ENCODE measurements at regions not wholly inside any gene's neighbourhood (a gene's known extent, or its start where the extent isn't known, plus 50 kb on each side); places are given as distances from the start of the nearest gene placed in this dataset.

DNA sequence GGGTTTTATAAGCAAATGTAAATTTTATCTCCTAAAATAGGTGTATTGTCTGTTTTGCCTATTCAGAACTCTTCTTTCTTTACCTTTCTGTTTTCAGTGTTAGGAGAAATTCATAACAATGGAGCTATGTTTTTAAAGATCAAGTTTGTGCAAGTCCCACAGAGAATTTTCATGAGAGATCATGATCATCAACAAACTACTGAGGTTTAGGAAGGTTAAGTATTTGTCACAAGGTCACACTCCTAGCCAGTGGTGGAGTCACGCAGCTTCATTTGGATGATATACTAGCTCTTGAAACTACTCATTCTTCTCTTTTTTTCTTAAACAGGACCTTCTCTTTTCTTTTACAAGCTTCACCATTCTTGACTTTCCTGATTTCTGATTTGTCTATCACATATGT is 892.6 kb upstream of the FRG1 start:
- no peak for DNase-seq

DNA sequence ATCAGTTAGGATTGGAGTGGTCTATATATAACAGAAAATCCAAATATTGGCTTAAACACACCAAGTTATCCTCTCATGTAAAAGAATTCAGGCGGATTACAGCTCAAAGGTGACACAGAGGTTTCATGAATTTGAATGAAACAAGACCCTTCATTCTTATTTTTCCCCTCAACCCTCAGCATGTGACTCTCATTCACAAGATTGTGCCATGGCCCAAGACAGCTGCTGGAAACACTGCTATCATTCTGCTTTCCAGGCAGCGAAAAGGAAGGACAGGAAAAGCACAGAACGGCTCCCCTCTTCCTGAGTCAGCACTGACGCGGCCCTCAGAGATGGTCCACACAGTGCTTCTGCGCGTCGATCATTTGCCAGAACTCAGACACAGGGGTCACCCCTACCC is 891.0 kb upstream of the FRG1 start:
- no peak for DNase-seq

DNA sequence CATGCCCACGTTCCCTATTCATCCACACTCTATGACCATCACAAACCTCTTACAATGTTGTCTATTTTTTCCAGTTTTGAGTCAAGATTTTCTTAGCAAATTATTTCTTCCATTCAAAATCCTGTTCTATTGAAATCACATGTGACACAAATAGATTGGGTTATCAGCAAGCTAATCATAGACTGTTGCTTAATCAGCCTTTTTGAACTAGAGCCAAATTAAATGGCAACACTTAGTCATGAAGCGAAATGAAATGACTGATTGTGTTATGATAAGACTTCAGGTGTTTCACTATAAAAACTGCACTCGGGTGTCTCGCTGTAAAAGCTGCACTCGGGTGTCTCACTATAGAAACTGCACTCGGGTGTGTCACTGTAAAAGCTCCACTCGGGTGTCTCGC is 890.0 kb upstream of the FRG1 start:
- DNase-seq = no peak

DNA sequence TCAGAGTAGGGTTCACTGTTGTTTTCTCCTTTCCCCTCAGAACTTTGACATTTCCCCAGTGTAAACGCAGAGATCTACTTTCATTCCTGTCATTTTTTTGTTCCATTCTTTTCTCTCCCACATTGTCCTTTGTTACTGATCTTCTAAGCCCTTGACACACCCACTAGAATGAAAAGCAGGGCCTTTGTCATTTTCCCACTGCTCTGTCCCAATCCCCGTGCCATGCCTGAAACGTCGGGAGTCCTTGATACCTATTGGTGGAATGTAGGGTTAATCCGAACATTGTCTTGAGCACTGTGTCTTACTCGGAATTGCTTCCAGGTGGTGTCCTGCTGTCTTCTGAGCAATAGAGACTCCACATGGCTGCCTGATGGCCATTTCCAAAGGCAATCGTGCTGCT is 887.1 kb upstream of the FRG1 start:
- no peak for DNase-seq

DNA sequence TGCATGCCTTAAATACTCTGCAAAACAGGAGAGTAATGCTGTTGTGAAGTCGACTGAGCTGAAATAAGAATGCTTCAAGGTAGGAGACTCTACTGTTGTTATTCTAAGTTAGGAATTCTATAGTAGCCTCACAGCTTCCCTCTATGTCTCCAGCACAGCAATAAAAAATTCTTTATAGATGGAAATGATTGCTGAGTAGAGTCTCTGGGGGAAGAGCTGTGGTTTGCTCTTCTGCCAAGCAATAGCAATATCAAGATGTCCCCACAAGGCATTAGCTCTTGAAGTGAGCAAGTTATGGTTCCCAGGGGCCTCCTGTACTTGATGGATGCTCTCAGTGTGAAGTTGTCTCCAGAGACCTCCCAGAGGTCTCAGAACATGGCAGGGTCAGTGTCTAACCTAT is 880.6 kb upstream of the FRG1 start:
- DNase-seq = no peak

DNA sequence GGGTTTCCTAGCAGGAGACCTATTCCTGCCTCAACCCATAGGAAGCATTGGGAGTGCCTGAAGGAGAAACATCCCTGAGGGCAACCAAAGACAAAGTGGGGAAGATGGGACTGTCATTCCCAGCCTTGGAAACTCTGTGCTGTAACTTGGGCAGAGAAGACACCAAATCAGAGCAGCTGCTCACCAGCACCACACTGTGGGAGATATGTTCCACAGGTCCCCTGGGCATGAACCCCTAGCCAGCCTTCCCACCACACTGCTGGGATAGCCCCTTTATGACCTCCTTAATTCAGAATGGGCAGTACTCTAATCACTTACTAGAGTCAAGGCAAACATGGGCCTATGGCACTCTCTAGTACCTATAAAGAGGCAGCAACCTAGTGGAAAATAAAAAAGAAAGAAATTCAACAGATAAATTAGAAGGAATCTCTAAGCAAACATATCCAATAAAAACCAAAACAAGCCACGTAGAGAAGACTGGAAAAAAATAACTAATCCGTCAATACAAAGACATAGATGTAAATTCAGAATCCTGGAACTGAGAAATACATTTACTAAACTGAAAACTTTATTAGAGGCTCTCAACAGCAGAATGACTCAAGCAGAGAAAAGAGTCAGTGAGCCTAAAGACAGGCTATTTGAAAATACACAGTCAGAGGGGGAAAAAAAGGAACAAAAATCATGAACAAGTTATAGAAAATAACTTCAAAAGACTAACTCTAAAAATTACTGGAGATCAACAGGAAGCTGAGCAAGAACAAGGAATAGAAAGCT is 878.4 kb upstream of the FRG1 start:
- no peak for DNase-seq

DNA sequence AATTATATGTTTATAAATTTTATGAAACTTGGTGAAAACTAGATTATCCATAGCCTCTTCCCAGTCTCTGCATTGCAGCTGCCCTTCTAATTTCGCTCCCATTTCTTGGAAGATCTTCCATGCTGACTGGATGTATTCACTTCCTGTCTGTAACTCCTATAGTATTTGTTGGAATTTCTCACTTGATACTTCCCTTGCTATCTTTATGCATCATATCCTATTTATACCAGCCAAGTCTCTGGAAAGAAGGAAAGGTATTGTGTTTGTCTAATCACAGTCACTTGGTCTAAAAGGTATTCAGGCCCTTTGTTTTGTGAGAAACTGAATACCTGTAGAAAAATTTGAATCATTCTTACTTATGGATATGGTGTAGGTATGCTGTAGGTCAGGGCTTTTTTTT is 870.9 kb upstream of the FRG1 start:
- no peak for DNase-seq

DNA sequence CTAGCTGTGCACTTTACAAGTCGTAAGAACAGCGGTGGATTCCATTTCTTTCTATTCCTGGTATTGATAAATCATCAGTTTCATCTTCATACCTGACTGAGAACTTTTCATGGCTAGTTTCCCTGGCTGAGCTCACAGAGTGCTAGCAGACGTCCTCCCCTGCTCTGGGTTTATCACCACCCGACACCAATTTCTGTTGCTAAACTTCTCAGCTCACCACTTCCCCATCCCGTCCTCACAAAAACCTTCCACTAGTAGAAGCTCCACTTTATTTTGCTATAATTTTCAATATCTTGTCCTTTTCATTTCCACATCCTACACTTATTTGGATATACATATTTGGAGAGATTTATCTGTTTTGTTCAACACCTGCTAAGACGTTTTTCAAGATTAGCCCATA is 869.4 kb upstream of the FRG1 start:
- no peak for DNase-seq

DNA sequence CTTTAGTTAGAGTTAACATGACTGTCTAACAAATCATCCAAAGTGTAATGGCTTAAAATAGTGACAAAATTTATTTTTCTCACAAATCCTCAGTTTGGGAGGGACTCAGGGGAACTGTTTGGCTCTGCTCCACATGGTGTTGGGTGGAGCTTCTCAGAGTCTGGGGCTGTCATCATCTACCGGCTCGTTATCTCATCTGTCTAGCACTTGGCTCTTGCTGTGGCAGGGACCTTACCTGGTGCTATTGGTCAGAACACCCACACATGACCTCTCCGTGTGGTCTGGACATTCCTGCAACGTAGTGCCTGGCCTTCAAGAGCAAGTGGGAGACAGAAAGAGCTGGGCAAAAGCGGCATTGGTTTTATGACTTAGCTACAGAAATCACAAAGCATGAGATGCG is 866.9 kb upstream of the FRG1 start:
- no peak for DNase-seq

DNA sequence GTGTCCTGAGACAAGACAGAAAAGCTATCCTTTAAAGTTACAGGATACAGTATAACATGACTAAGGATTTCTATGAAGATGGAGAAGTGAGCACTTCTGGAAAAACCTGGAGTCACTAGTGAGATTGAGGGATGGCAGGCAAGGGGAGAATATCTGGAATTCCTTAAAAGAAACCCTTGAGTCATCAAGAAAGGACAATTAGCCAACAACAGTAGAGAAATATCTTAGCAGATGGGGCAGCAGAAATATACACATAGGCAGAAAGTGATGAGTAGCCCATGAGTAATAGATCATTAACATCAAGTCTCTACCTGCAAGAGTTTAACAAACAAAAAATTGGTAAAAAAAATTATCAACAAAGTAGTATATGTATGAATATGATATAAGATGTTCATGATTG is 858.8 kb upstream of the FRG1 start:
- no peak for DNase-seq

DNA sequence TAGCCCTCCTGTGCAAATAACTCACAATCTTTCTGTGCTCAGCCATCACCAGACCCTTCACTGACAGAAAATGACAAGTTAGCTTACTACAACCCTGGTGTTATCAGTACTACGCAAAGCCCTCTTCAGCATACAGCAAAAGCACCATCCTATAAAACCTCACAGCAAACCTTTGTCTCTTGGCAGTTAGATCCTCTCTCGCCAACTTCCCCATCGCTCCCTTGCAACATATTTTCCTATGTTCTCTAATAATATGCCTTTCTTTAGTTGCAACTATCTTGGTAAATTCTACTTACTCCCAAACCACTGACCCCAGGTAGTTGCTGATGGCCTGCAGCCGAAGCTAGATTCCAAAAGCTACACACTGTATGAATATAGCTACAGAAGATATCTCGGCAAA is 856.9 kb upstream of the FRG1 start:
- DNase-seq = no peak

DNA sequence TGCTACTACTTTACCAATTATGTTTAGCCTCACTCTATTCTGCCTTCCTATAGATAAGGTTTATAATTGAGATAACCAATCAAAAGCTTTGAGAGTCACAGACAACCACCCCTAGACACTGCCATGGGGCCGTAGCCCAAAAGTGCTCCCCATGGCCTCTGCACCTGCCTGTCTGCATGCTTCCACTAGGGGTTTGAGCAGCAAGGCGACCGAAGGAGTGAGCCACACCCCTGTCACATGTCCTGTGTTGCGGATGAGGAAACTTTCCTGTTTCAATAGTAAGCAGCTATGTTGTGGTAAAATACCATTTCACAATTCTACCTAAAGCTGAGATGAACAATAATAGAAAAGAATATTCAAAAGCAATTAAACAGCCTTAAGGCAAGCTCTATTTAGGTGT is 856.0 kb upstream of the FRG1 start:
- no peak for DNase-seq

DNA sequence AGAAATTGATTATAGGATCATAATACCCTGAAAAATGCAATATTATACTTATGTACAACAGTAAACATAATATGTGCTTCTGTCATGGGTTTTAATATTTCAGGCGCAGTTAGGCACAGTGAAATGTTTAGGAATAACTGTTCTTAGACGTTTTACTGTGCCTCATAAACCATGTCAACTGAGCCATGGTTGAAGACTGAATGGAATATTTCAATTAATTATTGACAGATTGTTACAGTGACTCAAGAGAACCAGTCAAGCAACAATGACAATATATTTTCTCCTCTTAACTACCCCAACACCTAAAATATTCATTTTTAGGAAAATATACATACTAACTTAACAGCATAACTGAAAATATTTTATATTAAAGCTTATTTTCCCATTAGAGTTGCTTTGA is 852.7 kb upstream of the FRG1 start:
- DNase-seq = no peak

DNA sequence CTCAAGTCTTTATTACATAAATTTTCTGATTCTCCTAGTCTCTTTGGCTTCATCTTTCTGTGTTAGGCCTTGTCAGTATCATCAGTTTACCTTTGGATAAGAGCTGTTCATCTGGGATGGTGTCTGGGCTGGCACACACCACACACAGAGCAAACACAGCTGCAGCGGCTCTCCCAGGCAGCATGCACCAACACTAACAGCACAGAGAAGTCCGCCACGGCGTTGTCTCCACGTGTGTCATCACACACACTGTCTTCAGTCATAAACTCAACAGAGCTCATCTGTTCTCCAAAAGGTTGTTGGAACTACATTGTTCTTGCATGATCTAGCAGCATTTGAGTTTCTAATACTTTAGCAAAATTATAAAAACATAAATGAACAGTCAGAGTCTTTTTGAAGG is 851.9 kb upstream of the FRG1 start:
- DNase-seq = no peak

DNA sequence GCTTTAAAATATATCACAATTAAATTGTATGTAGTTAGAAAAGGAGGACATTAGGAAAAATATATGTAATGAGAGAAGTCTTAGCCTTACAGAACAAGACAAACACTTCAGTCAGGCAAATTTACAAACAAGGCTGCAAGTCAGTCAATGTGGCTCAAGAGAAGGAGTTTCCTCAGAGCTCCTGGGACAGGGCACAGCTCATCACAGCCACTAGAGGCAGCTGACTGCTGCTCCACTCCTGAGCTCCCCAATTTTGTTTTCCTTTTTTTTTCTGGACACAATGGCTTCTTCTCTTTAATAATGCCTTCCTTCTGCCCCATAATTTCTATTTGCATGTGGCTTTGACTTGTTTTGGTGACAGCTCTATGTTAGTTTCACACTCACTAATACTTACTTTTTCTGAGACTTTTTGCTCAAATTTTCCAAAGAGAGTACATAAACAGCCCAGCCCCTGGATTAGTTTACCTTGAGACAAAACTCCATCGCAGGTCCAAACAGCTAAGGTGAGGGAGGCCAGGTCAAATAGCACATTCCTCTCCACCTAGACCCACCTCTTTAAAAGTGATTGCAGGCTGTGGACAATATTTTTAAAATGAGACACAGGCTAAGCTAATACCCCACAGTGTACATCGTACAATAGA is 850.4 kb upstream of the FRG1 start:
- DNase-seq = no peak

DNA sequence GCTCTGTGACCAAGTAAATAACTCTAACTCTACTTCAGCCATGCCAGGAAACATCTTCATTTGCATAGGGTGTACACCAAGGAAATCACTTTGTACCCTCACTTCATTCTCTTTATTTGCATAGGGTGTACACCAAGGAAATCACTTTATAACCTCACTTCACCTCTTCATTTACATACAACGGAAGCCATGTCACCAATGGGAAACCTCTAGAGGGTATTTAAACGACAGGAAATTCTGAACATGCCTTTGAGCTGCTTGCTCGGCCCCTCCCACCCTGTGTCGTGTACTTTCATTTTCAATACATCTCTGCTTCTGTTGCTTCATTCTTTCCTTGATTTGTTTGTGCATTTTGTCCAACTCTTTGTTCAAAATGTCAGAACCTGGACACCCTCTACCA is 848.1 kb upstream of the FRG1 start:
- DNase-seq = no peak

DNA sequence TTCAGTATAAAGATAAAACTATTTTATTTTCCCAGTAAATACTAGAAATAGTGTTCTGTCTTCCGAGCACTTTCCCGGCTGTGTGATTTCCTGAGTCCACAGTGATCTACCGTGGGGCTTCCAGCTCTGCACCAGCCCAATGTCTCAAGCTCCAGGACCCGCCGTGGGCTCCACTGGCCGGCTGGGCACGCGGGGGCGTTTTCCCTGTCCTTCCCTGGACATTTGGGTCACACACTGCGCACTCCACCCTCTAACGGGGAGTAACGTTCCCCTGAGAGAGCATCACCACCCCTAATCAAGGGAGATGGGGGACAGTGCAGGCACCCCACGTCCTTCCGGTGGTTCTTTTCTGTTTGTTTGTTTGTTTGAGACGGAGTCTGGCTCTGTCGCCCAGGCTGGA is 844.6 kb upstream of the FRG1 start:
- no peak for DNase-seq

DNA sequence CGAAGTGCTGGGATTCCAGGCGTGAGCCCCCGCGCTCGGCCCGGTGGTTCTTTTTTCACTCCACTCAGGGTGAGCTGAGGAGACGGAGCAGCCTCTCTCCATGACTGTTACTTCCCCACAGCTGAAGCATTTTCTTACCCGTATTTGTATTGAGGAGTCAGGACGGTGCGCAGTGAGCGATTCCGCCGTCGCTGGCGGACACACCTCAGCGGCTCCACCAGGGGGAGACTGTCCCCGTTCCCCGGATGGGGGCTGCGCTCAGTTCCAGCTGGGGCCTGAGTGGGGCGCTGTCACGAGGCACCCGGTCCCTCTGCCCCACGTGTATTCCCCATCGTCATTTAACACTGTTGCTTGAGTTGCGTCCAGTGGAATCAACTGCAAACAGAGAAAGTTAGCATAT is 844.0 kb upstream of the FRG1 start:
- DNase-seq = no peak

DNA sequence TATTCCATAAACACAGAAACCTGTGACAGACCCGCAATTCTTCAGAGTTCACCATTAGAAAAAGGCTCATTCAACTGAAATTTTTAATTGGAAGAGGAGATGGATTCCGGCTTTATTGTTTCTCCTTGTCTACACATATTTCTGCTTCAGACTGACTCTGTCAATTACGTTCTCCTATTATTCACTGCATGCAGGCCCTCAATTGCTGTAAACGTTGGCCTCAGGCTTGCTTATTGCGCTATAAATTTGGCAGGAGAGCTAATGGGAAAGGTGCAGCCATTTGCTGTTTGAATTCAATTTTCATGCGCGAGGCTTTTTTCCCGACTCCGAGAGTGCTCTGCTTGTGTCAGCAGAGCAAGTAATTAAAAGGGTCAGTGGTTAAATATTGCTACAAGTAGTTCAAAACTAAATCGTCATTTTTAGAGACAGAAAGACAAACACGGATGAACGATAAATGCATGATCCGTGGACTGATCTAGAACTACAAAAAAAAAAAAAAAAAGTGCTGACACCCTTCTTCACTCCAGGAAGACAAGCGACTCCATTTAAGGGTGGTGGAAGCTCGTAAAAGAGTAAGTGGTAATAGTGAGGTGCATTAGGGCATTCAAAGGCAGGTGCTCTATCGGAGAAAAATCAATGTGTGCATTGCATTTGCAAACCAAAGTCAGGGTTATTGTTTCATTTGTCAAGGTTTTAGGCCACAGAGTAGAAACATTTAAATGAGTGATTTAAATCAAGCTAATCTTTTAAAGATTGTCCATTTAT is 841.6 kb upstream of the FRG1 start:
- DNase-seq = no peak

DNA sequence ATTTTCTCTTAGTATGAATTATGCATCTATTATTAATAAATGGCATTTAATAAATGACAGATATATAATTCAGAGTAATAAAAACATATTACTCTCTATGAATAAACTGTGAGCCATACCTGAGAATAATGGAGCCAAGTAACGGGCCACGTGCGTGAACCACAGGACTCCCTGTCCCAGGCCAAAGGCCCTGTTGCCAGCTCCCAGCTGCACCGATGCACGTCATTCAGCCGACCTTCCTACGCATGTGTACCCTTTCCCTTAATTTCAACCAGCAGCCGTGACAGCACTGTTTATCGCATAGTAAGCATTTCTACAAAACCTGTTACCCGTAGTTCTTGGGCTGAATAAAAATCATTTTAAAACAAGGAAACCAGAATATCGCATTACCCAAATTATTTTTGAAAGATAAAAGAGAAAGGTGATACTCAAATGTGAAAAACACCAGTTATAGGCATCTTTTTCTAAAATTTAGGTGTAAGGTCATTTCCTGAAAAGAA is 827.2 kb upstream of the FRG1 start:
- DNase-seq = no peak

DNA sequence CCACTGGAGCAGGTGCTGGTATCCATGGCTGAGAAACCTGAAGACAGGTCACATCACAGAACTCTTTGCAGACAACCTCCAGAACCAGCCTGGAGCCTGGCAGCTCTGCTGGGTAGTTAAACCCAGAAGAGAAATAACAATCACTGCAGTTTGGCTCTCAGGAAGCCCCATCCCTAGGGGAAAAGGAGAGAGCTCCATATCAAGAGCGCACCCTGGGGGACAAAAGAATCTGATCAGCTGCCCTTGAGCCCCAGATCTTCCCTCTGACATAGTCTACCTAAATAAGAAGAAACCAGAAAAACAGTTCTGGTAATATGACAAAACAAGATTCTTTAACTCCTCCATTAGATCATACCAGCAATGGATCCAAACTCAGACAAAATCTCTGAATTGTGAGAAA is 823.2 kb upstream of the FRG1 start:
- DNase-seq = no peak

DNA sequence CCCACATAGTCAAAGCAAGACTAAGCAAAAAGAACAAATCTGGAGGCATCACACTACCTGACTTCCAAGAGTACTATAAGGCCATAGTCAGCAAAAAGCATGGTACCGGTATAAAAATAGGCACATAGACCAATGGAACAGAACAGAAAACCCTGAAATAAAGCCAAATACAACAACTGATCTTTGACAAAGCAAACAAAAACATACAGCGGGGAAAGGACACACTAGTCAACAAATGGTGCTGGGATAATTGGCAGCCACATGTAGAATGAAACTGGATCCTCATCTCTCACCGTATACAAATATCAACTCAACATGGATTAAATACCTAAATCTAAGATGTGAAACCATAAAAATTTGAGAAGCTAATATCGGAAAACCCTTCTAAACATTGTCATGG is 819.3 kb upstream of the FRG1 start:
- DNase-seq = no peak

DNA sequence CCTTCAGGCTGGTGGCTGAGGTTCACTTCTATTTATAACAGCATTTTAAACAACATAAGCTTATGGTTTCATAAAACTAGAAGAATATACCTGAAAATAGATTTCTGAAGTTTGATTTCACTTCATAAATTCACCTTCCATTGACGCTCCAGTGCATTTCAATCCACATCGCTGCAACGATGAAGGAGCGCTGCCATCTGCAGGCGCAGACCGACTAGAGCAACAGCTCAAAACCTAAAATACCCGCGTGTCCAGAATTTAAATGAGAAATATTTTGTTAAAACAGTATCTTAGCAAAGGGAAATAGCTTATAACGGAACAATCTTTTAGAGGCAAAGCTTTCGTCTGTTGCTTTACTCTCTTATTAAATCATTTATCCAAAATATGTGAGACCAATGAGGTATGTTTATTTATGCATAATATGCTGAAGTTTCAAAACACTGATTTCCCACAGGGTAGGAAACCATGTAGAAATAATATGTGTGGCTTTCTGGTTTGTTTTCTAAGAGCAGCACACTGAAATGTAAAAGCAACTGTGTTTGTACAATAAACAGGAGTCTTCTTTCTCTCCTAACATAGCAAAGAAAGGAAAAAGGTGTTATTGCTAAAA is 816.4 kb upstream of the FRG1 start:
- no peak for DNase-seq

DNA sequence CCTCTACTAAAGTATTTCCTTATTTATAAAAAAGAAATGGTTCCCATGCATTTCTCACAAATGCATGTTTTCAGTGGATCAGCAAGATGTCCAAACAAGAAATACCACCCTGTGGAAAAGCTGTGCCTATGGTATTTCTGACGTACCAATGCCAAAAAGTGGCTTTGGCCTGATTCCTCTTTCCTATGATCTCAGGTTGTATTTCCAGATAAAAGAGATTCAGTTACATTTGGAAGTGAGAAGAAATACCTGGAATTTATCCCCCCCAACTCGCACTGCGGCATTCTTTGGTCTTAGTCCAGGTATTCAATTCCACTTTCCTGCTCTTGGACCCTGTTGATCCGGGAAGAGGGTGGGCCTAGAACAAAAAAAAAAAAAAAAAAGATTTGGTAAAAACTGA is 815.9 kb upstream of the FRG1 start:
- DNase-seq = no peak

Data from activated CD4-positive, alpha-beta T cell treated with anti-CD3 and anti-CD28 coated beads for 4 hours (primary cell).